ENCODE measurements at regions not wholly inside any gene's neighbourhood (a gene's known extent, or its start where the extent isn't known, plus 50 kb on each side); places are given as distances from the start of the nearest gene placed in this dataset.

GRCh38 chr13:89267734-89268133 lies 1596.6 kb downstream of the SLITRK5 start:
- DNase-seq = no peak

- DNase-seq = no peak
Observed at GRCh38 chr13:89269737-89270136, 1598.6 kb downstream of the SLITRK5 start.

- no peak for DNase-seq
Observed at GRCh38 chr13:89270736-89271135, 1599.6 kb downstream of the SLITRK5 start.

- DNase-seq = no peak
Observed at GRCh38 chr13:89279374-89279773, 1608.2 kb downstream of the SLITRK5 start.

GRCh38 chr13:89281331-89281730 lies 1610.2 kb downstream of the SLITRK5 start:
- DNase-seq = no peak

GRCh38 chr13:89282241-89282640 lies 1611.1 kb downstream of the SLITRK5 start:
- DNase-seq = no peak

- no peak for DNase-seq
Observed at GRCh38 chr13:89287381-89287780, 1616.2 kb downstream of the SLITRK5 start.

GRCh38 chr13:89294115-89294867 lies 1623.1 kb downstream of the SLITRK5 start:
- DNase-seq = no peak

GRCh38 chr13:89307278-89307677 lies 1636.1 kb downstream of the SLITRK5 start:
- DNase-seq = no peak

- DNase-seq = no peak
Observed at GRCh38 chr13:89310943-89311672, 1639.9 kb downstream of the SLITRK5 start.

GRCh38 chr13:89315287-89315686 lies 1644.1 kb downstream of the SLITRK5 start:
- no peak for DNase-seq

GRCh38 chr13:89322466-89322865 lies 1651.3 kb downstream of the SLITRK5 start:
- no peak for DNase-seq

GRCh38 chr13:89324582-89324981 lies 1653.4 kb downstream of the SLITRK5 start:
- no peak for DNase-seq

GRCh38 chr13:89343165-89343564 lies 1672.0 kb downstream of the SLITRK5 start:
- no peak for DNase-seq

- DNase-seq = no peak
Observed at GRCh38 chr13:89352384-89352783, 1681.2 kb downstream of the SLITRK5 start.

- no peak for DNase-seq
Observed at GRCh38 chr13:89361909-89362308, 1690.7 kb downstream of the SLITRK5 start.

- no peak for DNase-seq
Observed at GRCh38 chr13:89363144-89363543, 1692.0 kb downstream of the SLITRK5 start.

GRCh38 chr13:89372193-89372592 lies 1701.0 kb downstream of the SLITRK5 start:
- DNase-seq = no peak

- no peak for DNase-seq
Observed at GRCh38 chr13:89375839-89376238, 1704.7 kb downstream of the SLITRK5 start.

- DNase-seq = no peak
Observed at GRCh38 chr13:89380101-89380500, 1708.9 kb downstream of the SLITRK5 start.

GRCh38 chr13:89382981-89383380 lies 1711.8 kb downstream of the SLITRK5 start:
- DNase-seq = no peak

GRCh38 chr13:89383891-89384290 lies 1712.7 kb downstream of the SLITRK5 start:
- DNase-seq = no peak

GRCh38 chr13:89393758-89394304 lies 1722.7 kb downstream of the SLITRK5 start:
- DNase-seq = no peak

- no peak for DNase-seq
Observed at GRCh38 chr13:89401264-89401675, 1730.1 kb downstream of the SLITRK5 start.
